Transverse colon (tissue), 3 donors: ENCODE measurements at regions not wholly inside any gene's neighbourhood (a gene's known extent, or its start where the extent isn't known, plus 50 kb on each side); places are given as distances from the start of the nearest gene placed in this dataset.

Experiments
- EP300 ChIP-seq: sonication (generic); formaldehyde crosslinking; IDR thresholded peaks from one replicate; pipeline ENCODE4 v1.6.1; 2017; ENCODE audit warnings: antibody characterized with exemption, low read depth
- TF ChIP-seq, protein P1 (sequence below), 5 experiments: fragments of 200-600 bp in 3 of 5; fragments of 450-650 bp in 2 of 5; sonication (generic) in 3 of 5; IDR thresholded peaks; 1 replicate in 2 of 5; 2 replicates in 3 of 5; pipeline ENCODE4 v1.5.1; 2016 to 2017; ENCODE audit warnings: antibody characterized with exemption in 5 of 5, inconsistent platforms in 3 of 5, mild to moderate bottlenecking in 2 of 5, moderate library complexity in 1 of 5

DNA sequence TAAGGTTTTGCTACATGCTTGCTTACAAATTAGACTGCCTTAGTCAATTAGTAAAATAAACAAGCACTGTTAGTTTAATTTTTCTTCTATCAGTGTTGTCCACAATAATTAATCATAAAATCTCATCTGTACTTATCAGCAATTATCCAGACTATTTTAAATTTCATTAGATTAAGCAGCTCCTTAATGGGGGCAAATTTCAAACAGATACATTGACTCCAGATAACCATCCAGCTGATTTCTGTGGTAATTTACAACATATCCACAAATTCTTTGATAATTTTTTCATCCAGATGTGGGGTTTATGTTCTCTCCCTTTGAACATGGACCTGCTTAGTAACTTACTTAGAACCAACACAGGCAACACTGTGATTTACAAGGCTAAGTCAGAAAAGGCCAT, 170.4 kb upstream of the CWC22 start:
- TF ChIP-seq, protein P1, sequence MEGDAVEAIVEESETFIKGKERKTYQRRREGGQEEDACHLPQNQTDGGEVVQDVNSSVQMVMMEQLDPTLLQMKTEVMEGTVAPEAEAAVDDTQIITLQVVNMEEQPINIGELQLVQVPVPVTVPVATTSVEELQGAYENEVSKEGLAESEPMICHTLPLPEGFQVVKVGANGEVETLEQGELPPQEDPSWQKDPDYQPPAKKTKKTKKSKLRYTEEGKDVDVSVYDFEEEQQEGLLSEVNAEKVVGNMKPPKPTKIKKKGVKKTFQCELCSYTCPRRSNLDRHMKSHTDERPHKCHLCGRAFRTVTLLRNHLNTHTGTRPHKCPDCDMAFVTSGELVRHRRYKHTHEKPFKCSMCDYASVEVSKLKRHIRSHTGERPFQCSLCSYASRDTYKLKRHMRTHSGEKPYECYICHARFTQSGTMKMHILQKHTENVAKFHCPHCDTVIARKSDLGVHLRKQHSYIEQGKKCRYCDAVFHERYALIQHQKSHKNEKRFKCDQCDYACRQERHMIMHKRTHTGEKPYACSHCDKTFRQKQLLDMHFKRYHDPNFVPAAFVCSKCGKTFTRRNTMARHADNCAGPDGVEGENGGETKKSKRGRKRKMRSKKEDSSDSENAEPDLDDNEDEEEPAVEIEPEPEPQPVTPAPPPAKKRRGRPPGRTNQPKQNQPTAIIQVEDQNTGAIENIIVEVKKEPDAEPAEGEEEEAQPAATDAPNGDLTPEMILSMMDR (IDR thresholded peaks at IDR 0.05): no peak
- TF ChIP-seq EP300: no peak
